GM12878 (cell line): ENCODE measurements at regions not wholly inside any gene's neighbourhood (a gene's known extent, or its start where the extent isn't known, plus 50 kb on each side); places are given as distances from the start of the nearest gene placed in this dataset.

Experiments
- ATAC-seq: fragments of 200-7000 bp; cut with Tn5 transposase; 3 replicates; pipeline ENCODE4 v1.9.1; 2020; ENCODE audit warnings: mild to moderate bottlenecking, moderate library complexity
- BruUV-seq: library from RNA; stranded (reverse); fragments of 400-500 nt; replicated peaks from 2 replicates; lab custom pipeline; 2021; lab: Mats Ljungman, UMichigan
- CTCF ChIA-PET: fragments of 300-600 bp; sonication (Branson Sonifier 250); formaldehyde crosslinking; extraction: SDS; loops from one replicate; lab custom pipeline; 2021; ENCODE audit warnings: inconsistent platforms; lab: Yijun Ruan, JAX
- POLR2A ChIA-PET: fragments of 350-600 bp; formaldehyde crosslinking; extraction: SDS; loops from one replicate; lab custom pipeline; 2021; ENCODE audit warnings: inconsistent platforms; lab: Charles Lee
- RAD21 ChIA-PET: fragments of 300-600 bp; sonication (Branson Sonifier 250); formaldehyde crosslinking; loops from one replicate; lab custom pipeline; 2023; ENCODE audit warnings: antibody characterized with exemption; ENCODE audit not compliant: unreplicated experiment; lab: Charles Lee
- SMC1A ChIA-PET: fragments of 300-600 bp; sonication (Branson Sonifier 250); formaldehyde crosslinking; loops from one replicate; lab custom pipeline; 2023; ENCODE audit not compliant: unreplicated experiment, uncharacterized antibody; lab: Charles Lee
- DNase-seq: peaks from one replicate; pipeline ENCODE4 v3.0.0-alpha.2; 2011; ENCODE audit warnings: low read depth, low spot score
- FAIRE-seq: peaks from 3 replicates; lab custom pipeline; 2011; peaks lifted over from hg19 to GRCh38; lab: Jason Lieb, UNC
- H2AFZ ChIP-seq: 2 replicates; pipeline ENCODE4 v1.6.0; 2011; ENCODE audit warnings: low read depth, low read length, control low read depth; ENCODE audit not compliant: control insufficient read depth
- H3K27ac ChIP-seq: 2 replicates; pipeline ENCODE4 v1.5.1; 2011; ENCODE audit warnings: control low read depth; ENCODE audit not compliant: control insufficient read depth, insufficient read depth
- H3K27me3 ChIP-seq, 2 experiments: replicated peaks in 1 of 2; 2 replicates each; pipeline versions ENCODE4 v1.6.0 to v1.6.1; 2011; ENCODE audit warnings: low read length in 1 of 2; ENCODE audit not compliant: control insufficient read depth in 2 of 2, insufficient read depth in 2 of 2
- H3K36me3 ChIP-seq, 2 experiments: 2 replicates each; pipeline ENCODE4 v1.5.1; 2011; ENCODE audit warnings: low read length in 1 of 2; ENCODE audit not compliant: control insufficient read depth in 2 of 2, insufficient read depth in 2 of 2
- H3K4me1 ChIP-seq: 2 replicates; pipeline ENCODE4 v1.6.1; 2011; ENCODE audit warnings: mild to moderate bottlenecking, low read length, moderate library complexity, mixed read lengths; ENCODE audit not compliant: control insufficient read depth, insufficient read depth
- H3K4me2 ChIP-seq: 2 replicates; pipeline ENCODE4 v1.6.0; 2011; ENCODE audit warnings: control low read depth; ENCODE audit not compliant: control insufficient read depth, insufficient read depth
- H3K4me3 ChIP-seq: fragments of 200-600 bp; sonication (generic); 2 replicates; pipeline ENCODE4 v1.5.1; 2016
- H3K79me2 ChIP-seq: 2 replicates; pipeline ENCODE4 v1.6.0; 2011; ENCODE audit warnings: low read length; ENCODE audit not compliant: control insufficient read depth, insufficient read depth
- H3K9ac ChIP-seq: 2 replicates; pipeline ENCODE4 v1.8.0; 2011; ENCODE audit warnings: low read length, control low read depth, mixed read lengths; ENCODE audit not compliant: control insufficient read depth, insufficient read depth
- H3K9me3 ChIP-seq: replicated peaks from 3 replicates; pipeline ENCODE4 v1.5.1; 2011; ENCODE audit warnings: mild to moderate bottlenecking, low read length; ENCODE audit not compliant: control insufficient read depth, insufficient read depth
- H4K20me1 ChIP-seq: 2 replicates; pipeline ENCODE4 v1.6.0; 2011; ENCODE audit not compliant: control insufficient read depth, insufficient read depth
- CTCF ChIP-seq, 3 experiments: IDR thresholded peaks in 2 of 3; conservative IDR thresholded peaks in 1 of 3; 2 replicates each; pipeline ENCODE4 v1.5.1; 2011; ENCODE audit warnings: low read depth in 3 of 3, low read length in 3 of 3, mild to moderate bottlenecking in 3 of 3, control low read depth in 2 of 3, moderate library complexity in 2 of 3, inconsistent platforms in 1 of 3, mixed read lengths in 1 of 3; ENCODE audit not compliant: control insufficient read depth in 2 of 3, insufficient read depth in 1 of 3; ENCODE audit errors: extremely low read depth in 1 of 3
- FOS ChIP-seq: IDR thresholded peaks from 3 replicates; pipeline ENCODE4 v1.6.1; 2011; ENCODE audit warnings: borderline replicate concordance; ENCODE audit not compliant: insufficient read length; ENCODE audit errors: extremely low read depth
- HDGF ChIP-seq: fragments of 450-650 bp; IDR thresholded peaks from 2 replicates; pipeline ENCODE4 v1.6.1; 2016; ENCODE audit warnings: antibody characterized with exemption
- WRNIP1 ChIP-seq: IDR thresholded peaks from 2 replicates; pipeline ENCODE4 v1.6.1; 2011; ENCODE audit warnings: low read depth, low read length, improper control_type of control experiment, borderline replicate concordance
- ZNF622 ChIP-seq: fragments of 450-650 bp; IDR thresholded peaks from 2 replicates; pipeline ENCODE4 v1.6.1; 2017; ENCODE audit warnings: mild to moderate bottlenecking, inconsistent platforms
- WGBS: methylation state at CpG from one replicate; pipeline ENCODE4 v1.1.6; 2016; ENCODE audit warnings: low lambda C conversion rate; ENCODE audit not compliant: insufficient replicate concordance, insufficient coverage; ENCODE audit errors: missing lambda C conversion rate; 5-methylcytosine and 5-hydroxymethylcytosine counted together
- in situ Hi-C: fragments of 300-500 bp; cut with MboI; formaldehyde crosslinking; loops from 9 replicates; pipeline ENCODE4 v1.14.3; 2018; ENCODE audit warnings: mixed read lengths
- intact Hi-C: fragments of 100-400 bp; cut with micrococcal nuclease; formaldehyde crosslinking; loops from one replicate; pipeline ENCODE4 v1.14.2; 2022; ENCODE audit not compliant: unreplicated experiment

DNA sequence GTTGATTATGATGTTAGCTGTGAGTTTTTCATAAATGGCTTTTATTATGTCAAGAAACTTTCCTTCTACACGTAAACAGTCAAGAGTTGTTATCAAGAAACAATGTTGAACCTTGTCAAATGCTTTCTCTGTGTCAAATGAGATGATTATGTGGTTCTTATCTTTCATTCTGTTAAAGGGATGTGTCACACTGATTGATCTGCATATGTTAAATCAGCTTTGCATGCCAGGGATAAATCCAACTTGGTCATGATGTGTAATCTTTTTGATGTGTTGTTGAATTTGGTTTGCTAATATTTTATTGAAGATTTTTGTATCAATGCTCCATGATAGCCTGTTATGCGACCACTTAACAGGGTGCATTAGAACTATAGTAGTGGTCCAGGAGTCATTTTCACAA lies 107.3 kb downstream of the C1QL2 start:
- Histone ChIP-seq H3K79me2 (no peaks in the 10 kb centered on the region), H3K27me3 (no peaks in the 10 kb centered on the region; a peak in 2 of 4 replicates), H3K9ac (no peak overlapping the region), H3K4me1 (no peaks in the 10 kb centered on the region), H3K36me3 (no peaks in the 10 kb centered on the region), H3K4me3 (no peak overlapping the region), H2AFZ (no peak overlapping the region), H3K9me3 (no peaks in the 10 kb centered on the region), H3K4me2 (no peak overlapping the region), H4K20me1 (no peaks in the 10 kb centered on the region), H3K27ac (no peak overlapping the region)
- SMC1A ChIA-PET, result no interaction called here
- RAD21 ChIA-PET, result interaction anchor here (0.5 kb wide), 1 partner anchor 75 kb away, joined by 3 read pairs; no protein-coding TSS in a partner anchor
- ATAC-seq (no peak), FAIRE-seq (no peak), DNase-seq (no peak)
- TF ChIP-seq WRNIP1, result no peak
- BruUV-seq, result no TSS peak
- intact Hi-C loops (no loop called here), in situ Hi-C loops (no loop called here)
- POLR2A ChIA-PET, result no interaction called here
- 0% methylated on average over 2 of the region's 2 CpGs for WGBS
- CTCF ChIA-PET, result interaction anchor here (0.8 kb wide), 1 partner anchor 217 kb away, joined by 3 read pairs; no protein-coding TSS in a partner anchor

DNA sequence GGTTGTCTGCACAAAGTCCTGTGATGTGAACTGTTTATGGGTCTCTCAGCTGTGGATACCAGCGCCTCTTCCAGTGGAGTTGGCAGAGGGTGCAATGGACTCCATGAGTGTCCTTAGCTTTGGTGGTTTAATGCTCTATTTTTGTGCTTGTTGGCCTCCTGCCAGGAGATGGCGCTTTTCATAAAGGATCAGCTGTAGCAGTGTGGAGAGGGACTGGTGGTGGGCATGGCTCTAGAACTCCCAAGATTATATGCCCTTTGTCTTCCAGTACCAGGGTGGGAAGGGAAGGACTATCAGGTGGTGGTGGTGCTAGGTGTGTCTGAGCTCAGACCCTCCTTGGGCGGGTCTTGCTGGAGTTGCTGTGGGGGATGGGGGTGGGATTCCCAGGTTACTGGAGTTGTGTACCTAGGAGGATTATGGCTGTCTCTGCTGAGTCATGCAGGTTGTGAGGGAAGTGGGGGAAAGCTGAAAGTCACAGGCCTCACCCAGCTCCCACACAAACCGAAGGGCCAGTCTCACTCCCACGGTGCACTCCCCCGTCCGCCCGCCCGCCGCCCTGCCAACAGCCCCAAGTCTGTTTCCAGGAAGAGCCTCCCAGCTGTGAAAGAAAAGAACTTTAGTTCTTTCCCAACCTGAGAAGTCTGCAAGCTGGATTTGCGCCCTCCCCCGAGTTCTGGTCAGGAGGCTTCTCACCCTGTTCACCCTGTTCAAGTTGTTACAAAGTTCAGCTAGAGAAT lies 108.1 kb downstream of the MARCO start:
- FAIRE-seq (no peak), ATAC-seq (no peak), DNase-seq (no peak)
- Histone ChIP-seq H3K27ac (no peak overlapping the region), H2AFZ (no peak overlapping the region), H3K4me1 (no peaks in the 10 kb centered on the region), H3K79me2 (no peaks in the 10 kb centered on the region), H3K9me3 (no peaks in the 10 kb centered on the region), H3K9ac (no peak overlapping the region), H3K36me3 (no peaks in the 10 kb centered on the region), H3K4me2 (no peak overlapping the region), H3K4me3 (no peak overlapping the region), H3K27me3 (no peaks in the 10 kb centered on the region), H4K20me1 (no peaks in the 10 kb centered on the region)
- 58% methylated on average over 12 of the region's 12 CpGs for WGBS
- intact Hi-C loops (no loop called here), in situ Hi-C loops (no loop called here)
- ChIA-PET RAD21 (no interaction called here), POLR2A (no interaction called here), SMC1A (interaction anchor here (0.6 kb wide), 1 partner anchor 414 kb away, joined by 3 read pairs; no protein-coding TSS in a partner anchor), CTCF (interaction anchor here (0.8 to 1.7 kb wide), 2 partner anchors 214 to 218 kb away, joined by 3 read pairs; no protein-coding TSS in a partner anchor)
- TF ChIP-seq HDGF, result no peak
- no peak for TF ChIP-seq ZNF622
- no peak for TF ChIP-seq FOS
- peak in 2 of 3 experiments; percentile 5 to 19; a peak in 1 of 6 replicates for TF ChIP-seq CTCF (IDR thresholded peaks at IDR 0.05 in 2 of 3, conservative IDR thresholded peaks at IDR 0.05 in 1 of 3; ENCODE audit: control insufficient read depth in 2 of 3, extremely low read depth in 1 of 3, insufficient read depth in 1 of 3, low read depth in 3 of 3, low read length in 3 of 3)
- no TSS peak for BruUV-seq
